GM11168 (cell line): ENCODE measurements at regions not wholly inside any gene's neighbourhood (a gene's known extent, or its start where the extent isn't known, plus 50 kb on each side); places are given as distances from the start of the nearest gene placed in this dataset.

Experiments used
- in situ Hi-C: fragments of 300-500 bp; cut with MboI; formaldehyde crosslinking; loops from one replicate; pipeline ENCODE4 v1.12.0; 2022; ENCODE audit warnings: low sequenced_read_pairs; ENCODE audit not compliant: unreplicated experiment

DNA sequence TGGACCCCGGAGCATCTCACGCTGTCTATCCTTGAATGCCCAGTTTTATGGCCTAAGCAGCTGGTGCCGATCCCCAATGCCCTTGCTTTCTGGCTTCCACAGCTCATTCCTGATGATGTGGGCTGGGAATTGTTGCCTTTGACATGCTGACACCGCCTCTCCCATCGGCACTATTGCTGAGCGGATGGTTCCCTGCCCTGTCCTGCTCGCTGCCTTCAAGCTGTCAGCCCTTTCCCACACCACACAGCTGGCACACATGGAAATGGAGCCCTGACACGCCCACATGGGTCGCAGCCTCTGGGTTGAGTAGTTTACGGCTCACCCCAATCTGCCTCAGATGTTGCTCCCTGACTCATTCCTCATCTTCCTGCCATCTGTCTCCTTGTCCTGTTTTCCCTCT lies 110.2 kb upstream of the SESN3 start:
- in situ Hi-C loops, result no loop called here

DNA sequence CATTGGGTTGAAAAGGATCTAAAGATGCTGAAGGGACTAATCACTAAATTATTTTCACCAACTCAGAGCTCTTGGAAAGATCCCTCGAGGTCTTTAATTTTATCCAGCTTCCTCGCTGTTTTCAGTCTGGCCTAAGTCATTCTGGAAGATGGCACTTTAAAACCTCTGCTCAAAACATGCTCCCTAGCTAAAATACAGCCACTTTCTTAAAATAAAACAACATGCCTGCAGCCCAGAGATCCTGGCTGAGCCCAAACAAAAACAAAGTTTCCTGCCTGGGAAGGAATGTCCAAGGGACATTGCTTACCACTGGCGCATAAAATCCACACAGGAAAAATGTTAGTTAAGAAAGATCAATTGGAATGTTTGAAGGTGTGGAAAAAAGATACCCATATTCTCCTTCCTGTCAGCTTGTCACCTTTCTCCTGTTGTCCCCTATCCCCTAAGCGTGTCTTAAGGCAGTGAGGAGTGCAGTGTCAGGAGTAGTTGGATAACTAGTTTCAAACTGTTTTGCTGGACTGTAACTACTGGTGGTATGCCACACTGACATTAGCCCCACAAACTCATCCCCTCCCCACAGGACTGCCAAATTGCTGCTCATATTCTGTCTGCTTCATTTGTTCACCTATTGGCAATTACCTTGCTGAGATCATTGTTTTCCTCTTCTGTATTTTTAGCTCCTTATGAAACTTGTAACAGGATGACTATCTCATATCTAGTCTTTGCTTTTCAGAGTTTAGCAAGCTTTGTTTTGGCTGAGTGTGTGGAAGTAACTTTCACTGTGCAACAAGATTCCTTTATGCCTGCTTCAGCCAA lies 108.3 kb upstream of the SESN3 start:
- in situ Hi-C loops, result no loop called here

DNA sequence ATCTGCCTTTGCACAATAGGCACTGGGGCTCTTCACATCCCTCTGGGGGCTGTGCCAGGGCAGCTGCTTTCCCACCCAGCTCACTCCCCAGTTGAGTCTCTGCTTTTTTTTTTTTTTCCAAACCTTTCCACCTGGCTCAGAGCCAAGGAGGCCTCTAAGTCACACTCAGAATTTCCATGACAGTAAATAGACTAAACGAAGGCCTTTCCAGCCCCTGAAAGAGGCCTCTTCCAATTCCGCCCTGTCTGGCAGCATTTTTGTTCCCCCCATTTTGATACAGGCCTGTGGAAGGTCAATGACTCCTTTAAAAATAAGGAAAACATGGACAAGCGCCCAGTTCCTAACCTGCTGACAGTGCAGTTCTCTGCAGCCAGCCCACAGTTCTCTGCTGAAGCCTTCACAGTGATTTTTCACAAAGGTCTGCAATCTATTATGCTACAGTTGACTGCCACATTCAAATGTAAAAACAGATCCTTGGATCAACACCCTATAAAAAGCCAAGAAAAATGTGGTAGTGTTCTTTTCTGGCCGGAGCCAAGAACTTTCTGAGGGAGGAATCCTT lies 107.5 kb upstream of the SESN3 start:
- in situ Hi-C loops, result no loop called here

DNA sequence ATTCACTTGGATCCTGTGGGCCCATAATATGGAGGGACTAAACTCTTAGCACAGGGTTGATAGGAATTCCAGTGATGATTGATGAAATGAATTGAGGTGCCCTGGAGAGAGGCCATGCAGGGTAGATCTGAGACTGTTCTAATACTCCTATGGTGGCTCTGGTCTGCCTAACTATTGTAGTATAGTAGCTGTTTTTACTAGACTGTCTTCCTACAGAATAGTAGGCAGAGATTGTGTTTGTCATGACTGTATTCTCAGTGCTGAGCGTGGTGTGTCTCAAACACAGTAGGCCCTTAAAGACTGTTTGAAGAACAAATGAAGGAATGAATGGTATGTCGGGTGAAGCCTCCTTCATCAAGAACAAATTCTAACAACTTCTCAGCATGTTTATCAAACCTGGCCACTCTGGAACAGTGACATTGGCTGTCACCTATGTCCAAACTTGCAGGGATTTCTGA lies 107.0 kb upstream of the SESN3 start:
- in situ Hi-C loops, result no loop called here

DNA sequence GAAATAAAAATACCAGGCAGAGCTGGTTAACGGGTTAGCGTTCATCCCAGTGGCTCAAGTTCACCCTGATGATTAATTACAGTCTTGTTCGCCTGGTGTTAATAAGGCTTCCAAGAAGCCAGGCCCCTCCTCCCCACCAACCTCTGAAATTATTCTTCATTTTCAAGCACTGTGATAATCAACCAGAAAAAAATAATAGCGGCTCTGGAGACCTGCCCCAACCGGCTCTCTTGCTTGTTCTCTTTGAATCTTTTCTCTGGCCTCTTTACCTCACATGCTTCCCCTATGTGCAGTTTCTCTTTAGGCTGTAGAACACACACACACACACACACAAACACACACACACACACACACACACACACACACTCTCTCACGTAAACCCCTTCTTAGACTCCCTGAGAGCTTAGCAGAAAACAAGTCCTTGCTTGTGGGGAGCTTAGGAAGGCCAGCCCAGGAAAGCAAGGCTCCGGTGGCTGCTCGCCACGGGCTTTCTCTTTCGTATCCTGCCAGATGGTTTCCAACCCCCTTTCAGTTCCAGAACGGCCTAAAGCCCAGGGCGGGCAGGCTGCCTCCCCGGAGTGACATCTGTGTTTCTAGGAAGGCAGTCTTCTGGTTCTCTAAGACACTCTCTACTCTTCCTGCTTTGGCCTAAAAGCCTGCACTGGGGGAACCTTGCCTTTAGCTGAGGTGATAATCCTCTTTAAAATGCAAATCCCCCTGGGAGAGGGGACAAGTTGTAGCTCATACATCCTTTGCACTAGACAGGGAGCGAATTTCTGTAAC lies 106.4 kb upstream of the SESN3 start:
- in situ Hi-C loops, result no loop called here

DNA sequence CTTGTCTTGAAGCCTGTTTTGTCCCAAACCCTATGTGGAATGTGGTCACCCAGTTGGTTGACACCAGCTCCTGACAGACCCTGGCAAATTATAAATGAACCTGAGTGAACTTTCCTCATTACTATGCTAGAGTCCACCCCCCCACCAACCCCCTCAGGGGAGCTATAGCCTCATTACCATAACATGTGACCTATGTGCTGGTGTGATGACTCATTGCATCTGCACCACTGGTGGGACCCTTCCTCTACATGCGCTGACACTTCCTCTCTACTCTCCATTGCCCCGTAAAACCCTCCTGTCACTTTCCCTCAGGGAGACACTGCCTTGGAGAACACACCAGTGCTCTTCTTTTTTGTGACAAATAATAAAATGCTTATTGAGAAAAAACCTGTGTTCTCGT lies 105.0 kb upstream of the SESN3 start:
- in situ Hi-C loops, result no loop called here

DNA sequence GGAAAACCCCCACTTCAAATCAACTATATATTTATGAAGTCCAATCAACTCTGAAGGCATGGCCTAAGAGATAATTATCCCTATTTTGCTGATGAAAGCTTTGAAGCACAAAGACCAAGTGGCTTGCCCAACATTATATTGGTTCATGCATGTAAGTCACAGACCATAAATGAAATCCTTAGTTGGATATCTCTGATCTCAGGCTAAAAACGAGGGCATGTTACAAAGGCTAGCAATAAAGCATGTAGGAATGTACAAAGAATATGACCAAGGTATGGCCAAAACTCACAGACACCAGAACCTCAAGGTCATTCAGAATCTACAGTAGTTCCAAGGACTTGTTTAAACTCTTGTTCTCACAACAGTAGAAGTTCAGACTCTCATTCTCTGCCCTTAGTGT lies 100.2 kb upstream of the SESN3 start:
- in situ Hi-C loops, result no loop called here

DNA sequence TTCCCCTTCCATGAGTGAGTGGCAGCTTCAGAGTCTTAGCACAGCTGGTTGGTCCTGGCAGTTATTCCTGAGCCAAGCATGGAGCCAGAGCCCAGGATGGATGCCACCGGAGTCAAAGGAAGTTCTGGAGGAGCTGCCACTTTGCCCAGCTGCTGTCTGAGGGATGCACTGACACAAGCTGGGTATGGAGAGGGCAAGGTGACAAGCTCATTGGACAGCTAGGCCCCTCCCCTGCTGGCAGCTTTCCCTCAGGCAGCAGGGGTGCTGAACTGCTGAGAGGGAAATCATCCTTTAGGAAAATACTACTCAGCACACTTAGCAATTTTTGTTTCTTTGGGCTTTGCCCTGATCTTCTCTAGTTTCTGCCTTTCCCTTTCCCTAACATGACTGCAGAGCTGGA lies 99.3 kb upstream of the SESN3 start:
- in situ Hi-C loops, result no loop called here

DNA sequence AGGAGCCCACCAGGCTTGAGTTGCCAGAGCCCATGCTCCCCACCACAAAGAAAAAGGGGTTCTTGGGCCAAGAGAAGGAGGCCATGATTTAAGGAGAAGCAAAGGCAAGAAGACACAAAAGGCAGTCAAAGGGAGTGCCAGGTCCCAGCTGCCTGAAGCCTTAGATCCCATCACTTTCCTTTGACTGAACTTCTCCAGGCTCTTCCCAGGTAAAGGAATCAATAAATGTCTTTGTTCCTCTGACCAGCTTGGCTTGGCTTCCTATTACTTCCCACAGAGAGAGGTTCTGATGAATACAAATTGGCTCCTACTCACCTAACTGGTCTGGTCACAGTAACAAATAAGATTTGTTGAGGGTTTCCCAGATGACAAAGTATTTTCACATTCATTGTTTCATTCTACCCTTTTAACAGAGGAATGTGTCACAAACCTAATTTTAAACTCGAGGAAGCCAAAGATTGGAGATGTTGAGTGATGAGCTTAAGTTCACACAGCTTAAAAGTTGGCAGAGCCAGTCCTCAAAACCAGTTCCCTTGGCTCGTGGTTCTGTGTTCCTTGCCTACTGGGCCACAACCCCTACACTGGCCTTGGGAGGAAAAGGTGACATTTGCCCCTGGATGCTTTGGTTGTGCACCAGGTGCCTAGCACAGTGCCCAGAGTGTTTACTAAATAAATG lies 96.4 kb upstream of the SESN3 start:
- in situ Hi-C loops, result no loop called here

DNA sequence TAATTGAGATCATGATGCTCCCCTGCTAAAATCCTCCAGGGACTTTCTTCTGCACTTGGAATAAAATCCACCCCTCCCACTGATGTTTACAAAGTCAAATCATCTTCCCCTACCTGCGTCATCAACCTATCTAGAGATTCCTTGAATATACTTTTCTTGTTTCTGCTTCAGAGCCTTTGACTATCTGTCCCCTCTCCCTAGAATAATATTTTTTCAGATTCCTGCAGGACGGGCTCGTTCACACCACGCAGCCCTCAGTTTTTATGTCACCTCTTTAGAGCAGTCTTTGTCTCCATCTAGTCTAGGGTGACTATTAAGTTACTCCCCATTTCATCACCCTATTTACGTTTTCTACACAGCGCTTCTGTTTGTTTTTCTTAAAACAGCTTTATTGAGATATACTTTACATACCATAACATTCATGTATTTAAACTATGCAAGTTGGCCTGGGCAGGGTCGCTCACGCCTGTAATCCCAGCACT lies 94.8 kb upstream of the SESN3 start:
- in situ Hi-C loops, result no loop called here

DNA sequence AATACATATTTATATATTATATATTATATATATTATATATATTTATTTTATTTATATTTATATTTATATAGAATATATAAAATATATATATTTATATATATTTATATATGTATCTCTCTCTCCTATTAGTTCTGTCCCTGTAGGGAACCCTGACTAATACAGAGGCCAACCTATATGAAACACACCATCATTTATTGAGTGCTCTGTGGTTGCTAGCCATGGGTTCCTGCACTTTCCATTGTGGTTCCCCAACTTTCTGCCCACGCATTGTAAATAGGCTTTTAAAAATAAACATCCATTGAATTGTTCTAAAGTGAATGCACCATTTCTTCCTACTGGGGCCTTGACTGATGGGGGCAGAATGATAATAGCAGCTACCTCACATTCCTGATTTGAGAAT lies 93.8 kb upstream of the SESN3 start:
- in situ Hi-C loops, result no loop called here

DNA sequence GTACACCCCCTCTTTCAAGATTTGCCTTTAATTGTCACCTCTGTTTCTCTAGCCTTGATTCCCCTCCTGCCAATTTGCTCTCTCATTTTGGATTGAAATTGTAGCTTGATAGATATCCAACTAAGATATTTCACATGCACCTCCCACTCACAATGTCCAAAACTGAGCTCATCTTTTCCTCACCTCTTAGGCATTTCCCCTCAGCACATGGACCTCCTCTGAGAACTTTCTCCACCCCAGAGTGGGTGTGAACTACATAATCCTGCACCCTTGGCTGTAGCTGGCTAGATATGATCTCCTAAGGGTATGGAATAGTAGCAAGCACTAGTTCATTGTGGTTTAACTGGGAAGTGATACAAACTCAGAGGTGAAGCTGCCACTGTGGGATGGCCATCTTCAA lies 91.5 kb upstream of the SESN3 start:
- in situ Hi-C loops, result no loop called here

DNA sequence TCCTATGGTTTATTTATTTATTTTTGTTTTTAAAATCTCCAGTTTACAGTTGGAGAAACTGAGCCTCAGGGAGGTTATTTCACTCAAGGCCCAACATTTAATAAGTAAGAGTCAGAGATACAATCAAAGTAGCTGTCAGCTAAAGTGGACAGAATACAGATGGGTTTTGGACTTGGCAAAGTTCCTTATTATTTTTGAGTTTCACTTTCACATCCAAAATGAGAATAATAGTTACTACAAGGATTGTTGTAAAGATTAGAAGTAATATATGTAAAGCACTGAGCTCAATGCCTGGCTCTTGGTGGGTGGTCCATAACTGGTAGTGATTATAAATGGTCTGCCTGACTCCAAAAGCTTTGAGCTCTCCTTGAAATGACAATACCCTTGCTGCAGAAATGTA lies 87.5 kb upstream of the SESN3 start:
- in situ Hi-C loops, result no loop called here

DNA sequence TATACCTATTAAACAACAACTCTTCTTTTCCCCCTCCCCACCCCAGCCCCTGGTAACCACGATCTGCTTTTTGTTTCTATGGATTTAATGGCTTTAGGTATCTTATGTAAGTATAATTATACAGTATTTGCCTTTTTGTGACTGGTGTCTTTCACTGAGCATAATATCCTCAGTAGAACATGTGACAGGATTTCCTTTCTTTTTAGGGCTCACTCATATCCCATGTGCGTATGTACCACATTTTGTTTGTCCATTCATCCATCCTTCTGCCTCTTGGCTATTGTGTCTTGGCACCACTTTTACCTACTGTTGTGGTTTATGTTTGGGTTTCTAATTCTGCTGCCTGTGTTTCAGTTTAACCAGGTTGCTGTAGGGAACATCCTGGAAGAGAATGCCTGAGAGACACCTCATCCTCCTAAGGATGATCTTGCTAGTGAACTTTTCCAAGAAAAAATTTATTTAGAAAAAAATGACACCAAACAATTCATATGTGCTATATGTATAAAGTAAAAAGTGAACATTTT lies 77.6 kb upstream of the SESN3 start:
- in situ Hi-C loops, result no loop called here

DNA sequence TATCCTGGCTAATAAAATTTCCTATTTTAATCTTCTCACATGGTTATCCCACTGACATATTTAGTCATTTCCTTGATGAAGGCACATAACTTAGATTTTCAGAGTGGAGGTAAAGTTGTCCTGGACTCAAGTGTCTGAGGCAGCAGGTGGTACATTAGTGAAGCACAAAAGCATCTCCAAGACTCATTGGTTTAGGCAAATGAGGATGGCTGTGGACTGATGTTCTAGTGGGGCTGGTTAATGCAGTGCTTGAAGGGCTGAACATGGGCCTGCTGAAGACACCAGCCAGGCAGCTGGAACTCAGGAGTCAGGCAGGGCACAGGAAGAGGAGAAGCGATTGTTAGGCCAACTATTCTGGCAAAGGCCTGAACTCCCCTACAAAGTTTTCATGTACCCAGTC lies 76.3 kb upstream of the SESN3 start:
- in situ Hi-C loops, result no loop called here

DNA sequence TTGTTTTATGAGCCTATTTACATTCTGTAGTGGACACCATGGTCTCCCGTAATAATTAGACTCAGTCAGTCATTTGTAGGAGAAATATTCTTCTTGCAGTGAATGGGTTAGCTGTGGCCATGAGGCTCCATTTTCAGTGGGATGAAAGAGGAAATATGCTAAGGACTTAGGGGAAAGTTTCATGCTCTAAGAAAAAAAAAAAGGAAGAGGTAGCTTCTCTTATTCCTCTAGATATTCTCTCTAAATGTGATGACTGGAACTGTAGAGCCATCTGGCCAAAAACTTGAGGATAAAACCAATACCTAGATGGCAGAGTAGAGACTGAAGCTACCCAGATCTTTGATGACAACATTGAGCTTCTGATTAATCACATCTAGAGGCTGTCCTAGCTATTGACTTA lies 75.8 kb upstream of the SESN3 start:
- in situ Hi-C loops, result no loop called here

DNA sequence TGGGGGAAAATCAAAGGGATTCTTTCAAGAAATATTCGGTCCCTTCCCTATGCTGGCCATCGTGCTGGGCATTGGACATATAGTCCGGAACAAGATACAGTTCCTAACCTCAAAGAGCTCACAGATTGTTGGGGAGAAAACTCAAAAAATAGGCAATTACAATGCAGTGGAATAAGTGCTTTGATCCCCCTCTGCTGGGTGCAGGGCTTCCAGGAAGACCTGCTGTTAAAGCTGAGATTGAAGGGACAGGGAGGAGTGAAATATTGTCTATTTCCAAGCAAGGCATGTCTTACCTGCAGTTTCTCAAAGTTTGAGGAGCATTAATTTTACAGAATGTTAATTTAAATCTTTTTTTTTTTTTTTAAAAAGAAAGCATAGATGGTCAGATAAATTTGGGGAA lies 75.1 kb upstream of the SESN3 start:
- in situ Hi-C loops, result no loop called here

DNA sequence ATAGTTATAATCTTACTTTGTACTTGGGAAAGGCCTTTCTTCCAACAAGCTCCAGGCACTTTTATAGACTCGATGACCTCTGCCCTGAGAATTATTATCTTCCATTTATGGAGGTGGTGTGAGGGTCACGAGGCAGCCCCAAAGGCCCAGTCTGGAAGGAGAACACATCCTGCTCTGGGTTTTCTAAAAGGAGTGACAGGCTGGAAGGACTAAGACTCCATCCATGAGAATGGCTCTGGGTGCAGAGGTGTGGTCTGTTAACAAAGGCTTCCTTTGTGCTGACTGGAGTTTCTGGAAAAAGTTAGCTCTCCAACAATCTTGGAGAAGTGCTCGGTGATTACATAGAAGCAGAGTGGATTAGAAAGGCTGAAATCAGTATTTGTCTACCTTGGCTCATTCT lies 74.7 kb upstream of the SESN3 start:
- in situ Hi-C loops, result no loop called here

DNA sequence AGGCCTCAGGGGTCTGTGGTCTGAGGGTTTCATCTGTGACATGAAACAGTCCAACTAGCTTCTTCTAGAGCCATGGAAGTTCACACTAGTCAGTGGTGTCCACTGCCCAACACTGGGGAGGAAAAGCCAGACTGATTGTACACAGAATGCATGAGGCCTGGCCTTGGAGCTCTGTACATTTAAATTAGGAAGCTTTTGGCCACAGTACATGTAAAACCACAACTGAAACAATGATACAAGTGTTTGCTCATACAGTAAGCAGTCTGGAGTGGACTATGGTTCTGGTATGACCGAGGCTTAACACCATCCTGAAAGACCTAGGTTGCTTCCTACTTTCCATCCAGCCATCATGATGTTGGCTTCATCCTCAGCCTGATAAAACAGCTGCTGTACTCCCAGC lies 73.8 kb upstream of the SESN3 start:
- in situ Hi-C loops, result no loop called here

DNA sequence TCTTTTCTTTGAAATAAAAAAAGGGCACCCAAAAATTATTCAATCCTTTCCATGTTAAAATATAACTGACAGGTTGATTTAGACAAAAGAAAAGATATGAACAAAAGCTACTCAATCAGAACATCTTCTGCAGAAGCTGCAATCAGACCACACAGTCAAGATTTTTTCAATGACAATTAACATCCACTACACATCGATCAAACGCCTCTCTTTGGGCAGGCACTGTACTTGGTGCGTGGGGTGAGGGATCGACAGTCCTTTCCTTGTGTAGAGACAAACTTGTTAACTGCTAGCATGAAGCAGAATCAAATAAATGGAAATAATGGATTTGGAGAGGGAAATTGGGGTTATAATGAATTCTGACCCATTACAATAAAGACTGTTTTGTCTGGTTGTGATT lies 71.2 kb upstream of the SESN3 start:
- in situ Hi-C loops, result no loop called here

DNA sequence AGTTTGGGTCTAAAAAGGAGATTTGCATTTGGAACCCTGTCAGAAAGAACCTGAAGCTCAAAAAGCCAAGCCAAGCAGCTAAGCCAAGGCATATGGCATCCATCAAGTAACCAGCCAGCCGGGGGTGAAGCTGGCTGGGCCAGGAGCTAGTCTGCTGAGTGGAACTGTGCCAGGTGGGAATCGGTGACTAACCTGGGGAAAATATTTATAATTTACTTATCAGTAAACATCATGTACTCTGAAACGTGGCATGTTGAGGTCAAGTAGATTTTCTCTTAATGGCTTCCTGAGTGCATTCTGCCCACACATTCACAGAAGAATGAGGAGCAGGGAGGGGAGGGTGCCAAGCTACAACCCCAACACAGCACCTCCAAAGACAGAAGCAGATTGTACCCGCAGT lies 70.5 kb upstream of the SESN3 start:
- in situ Hi-C loops, result no loop called here
